IPS-18c (cell line): ENCODE measurements at regions not wholly inside any gene's neighbourhood (a gene's known extent, or its start where the extent isn't known, plus 50 kb on each side); places are given as distances from the start of the nearest gene placed in this dataset.
"Not testable (repeated sequence)": the region's sequence is repeated elsewhere in the genome, so short reads cannot be mapped to it uniquely, and the experiment has no call there.

ENCODE experiments used
- H3K4me3 ChIP-seq: 2 replicates; pipeline ENCODE4 v1.7.0; 2013; ENCODE audit warnings: low read depth, mild to moderate bottlenecking, low read length, moderate library complexity; ENCODE audit not compliant: insufficient read depth
- H3K9me3 ChIP-seq: one replicate; pipeline ENCODE4 v1.6.1; 2013; ENCODE audit warnings: mild to moderate bottlenecking, low read length, moderate library complexity; ENCODE audit not compliant: control insufficient read depth, insufficient read depth

GRCh38 chr20:29408034-29408695 lies 1849.3 kb upstream of the DEFB115 start:
- no peak overlapping the region for H3K4me3 ChIP-seq
- peaks cover 22% of the 10 kb centered on the region for H3K9me3 ChIP-seq

DNA sequence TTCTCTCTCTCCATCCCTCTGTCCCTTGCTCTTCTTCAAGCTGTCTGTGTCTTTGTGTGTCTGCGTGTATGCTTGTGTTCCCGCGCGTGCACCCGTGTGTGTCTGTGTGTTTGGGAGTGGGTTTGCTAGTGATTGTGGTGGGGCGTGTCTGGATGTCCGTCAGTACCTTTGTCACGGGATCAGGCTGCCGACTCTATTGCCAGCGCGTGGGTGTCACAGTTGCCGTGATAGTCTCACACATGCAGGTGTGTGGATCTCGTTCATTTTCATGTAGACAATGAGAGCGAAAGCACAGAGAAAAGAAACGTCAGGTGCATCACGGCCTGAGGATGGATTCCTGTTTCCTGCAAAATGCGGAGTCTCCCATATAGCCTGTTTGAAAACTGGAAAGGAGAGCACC lies 1848.8 kb upstream of the DEFB115 start:
- H3K4me3 ChIP-seq: not testable (repeated sequence)
- H3K9me3 ChIP-seq: peaks cover 22% of the 10 kb centered on the region

GRCh38 chr20:29409160-29409689 lies 1848.2 kb upstream of the DEFB115 start:
- H3K9me3 ChIP-seq: peaks cover 22% of the 10 kb centered on the region
- not testable (repeated sequence) for H3K4me3 ChIP-seq

- Histone ChIP-seq H3K9me3 (peaks cover 21% of the 10 kb centered on the region), H3K4me3 (no peak overlapping the region)
These were observed 1847.3 kb upstream of the DEFB115 start for GRCh38 chr20:29409833-29410805.

GRCh38 chr20:29410806-29411457 lies 1846.5 kb upstream of the DEFB115 start:
- H3K4me3 ChIP-seq: no peak overlapping the region; the same call in 1 of the 2 replicates
- peaks cover 19% of the 10 kb centered on the region for H3K9me3 ChIP-seq

- not testable (repeated sequence) for H3K4me3 ChIP-seq
- peaks cover 21% of the 10 kb centered on the region for H3K9me3 ChIP-seq
These were observed 1846.0 kb upstream of the DEFB115 start for GRCh38 chr20:29411458-29411820.

GRCh38 chr20:29419378-29419777 lies 1838.1 kb upstream of the DEFB115 start:
- peaks cover 7% of the 10 kb centered on the region for H3K9me3 ChIP-seq
- no peak overlapping the region for H3K4me3 ChIP-seq

GRCh38 chr20:29427201-29428060 lies 1830.0 kb upstream of the DEFB115 start:
- Histone ChIP-seq H3K9me3 (peaks cover 2% of the 10 kb centered on the region), H3K4me3 (no peak overlapping the region; the same call in 1 of the 2 replicates)

DNA sequence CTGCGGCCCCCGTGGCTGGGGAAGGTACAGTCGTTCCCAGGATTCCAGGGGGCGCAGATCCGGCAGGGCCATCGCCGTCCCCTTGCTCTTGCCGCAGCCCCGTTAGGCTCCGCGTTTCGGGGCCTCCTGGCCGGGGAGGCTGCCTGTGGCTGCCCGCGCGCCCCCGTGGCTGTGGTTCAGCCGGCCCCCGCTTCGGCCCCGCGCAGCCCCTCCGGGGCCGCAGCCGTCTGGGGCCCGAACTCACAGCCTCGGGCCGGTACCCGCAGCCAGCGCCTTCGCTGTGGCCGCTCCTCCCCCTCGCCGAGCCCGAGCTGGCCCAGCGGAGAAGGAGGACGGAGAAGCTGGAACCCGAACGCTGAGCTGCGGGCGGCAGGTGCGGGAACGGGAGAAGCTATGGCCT lies 1826.9 kb upstream of the DEFB115 start:
- no peak overlapping the region; the same call in 1 of the 2 replicates for H3K4me3 ChIP-seq
- H3K9me3 ChIP-seq: peaks cover 2% of the 10 kb centered on the region

DNA sequence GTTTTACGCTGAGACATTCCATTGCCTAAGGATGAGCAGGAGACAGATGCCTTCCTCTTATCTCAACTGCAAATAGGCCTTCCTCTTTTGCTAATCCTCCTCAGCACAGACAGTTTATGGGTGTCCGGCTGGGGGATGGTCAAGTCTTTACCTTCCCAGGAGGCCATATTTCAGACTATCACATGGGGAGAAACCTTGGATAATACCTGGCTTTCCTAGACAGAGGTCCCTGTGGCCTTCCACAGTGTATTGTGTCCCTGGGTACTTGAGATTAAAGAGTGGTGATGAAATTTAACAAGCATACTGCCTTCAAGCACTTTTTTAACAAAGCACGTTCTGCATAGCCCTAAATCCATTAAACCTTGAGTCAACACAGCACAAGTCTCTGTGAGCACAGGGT lies 1816.7 kb upstream of the DEFB115 start:
- H3K9me3 ChIP-seq, H3K4me3 ChIP-seq: not testable (repeated sequence)

DNA sequence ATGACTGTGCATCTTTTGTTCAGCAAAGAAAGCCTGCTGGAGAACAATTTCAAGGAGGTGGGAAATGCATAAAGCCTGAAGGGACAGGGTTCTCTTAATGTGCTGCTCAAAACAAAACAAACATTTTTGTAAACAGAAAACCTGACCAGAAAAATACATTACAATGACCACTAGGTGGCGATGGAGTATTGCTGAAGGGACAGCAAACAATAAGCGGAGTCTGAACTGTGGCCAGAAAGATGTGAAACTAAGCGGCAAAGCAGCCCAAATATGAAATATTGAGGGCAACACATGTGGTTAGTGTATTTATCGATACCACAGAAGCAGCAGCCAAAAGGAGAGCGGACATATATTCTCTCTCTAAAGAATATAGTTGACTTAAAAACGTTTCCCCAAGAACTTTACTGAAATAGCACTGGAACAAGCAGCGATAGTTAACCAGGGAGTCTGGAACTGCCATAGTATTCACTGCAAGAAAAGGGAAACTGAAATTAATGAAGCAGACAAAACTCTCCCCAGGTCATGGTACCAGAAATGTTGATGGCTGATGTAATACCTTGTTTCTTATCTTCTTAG lies 1814.2 kb upstream of the DEFB115 start:
- H3K4me3 ChIP-seq: not testable (repeated sequence)
- H3K9me3 ChIP-seq: peaks cover 11% of the 10 kb centered on the region

DNA sequence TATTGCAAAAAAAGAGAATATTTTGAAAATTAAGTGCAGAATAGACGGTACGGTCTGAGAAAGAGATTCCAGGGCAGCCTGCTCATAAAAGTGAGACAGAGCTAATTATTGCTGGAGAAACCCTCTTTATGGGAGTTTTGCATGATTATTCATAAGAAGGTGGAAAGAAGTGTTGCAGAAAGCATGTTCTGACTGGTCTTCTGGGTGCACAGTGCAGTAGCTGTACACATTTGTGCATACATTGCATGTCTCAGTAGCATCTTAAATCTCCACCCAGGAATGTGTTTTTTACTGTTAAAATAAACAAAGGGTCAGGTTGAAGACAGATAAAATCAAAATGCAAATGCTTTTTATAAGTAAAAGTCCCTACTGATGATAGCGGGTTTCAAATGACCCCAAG lies 1813.6 kb upstream of the DEFB115 start:
- H3K9me3 ChIP-seq: peaks cover 11% of the 10 kb centered on the region

DNA sequence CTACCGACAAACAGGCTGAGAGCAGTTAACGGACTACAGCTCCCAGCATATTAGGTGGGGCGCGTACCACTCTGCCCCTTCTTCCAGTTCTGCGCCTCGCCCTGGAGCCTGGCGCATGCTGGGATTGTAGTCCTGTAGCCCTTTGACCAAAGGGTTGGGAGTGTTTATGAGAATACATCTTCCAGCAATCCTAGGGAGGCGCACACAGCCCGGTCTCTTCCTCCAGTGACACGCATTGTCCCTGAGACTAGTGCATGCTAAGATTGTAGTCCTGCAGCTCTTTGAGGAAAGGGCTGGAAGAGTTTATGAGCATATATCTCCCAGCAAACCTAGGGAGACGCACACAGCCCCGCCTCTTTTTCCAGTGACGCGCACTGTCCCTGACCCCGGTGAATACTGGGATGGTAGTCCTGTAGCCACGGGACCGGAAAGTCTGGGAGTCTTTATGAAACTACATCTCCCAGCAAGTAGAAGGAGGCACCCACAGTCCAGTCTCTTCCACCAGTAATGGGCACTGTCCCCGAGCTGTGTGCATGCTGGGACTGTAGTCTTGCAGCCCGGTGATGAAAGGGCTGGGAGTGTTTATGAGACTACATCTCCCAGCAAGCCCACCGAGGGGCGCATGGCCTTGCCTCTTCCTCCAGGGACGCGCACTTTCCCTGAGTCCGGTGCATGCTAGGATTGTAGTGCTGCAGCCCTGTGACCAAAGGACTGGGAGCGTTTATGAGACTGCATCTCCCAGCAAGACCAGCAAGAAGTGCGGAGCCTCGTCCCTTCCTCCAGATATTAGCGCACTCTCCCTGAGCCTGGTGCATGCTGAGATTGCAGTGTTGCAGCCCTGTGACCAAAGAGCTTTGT lies 1812.2 kb upstream of the DEFB115 start:
- peaks cover 14% of the 10 kb centered on the region for H3K9me3 ChIP-seq
- H3K4me3 ChIP-seq: not testable (repeated sequence)

More for the DNA sequence above, 1813.6 kb upstream of the DEFB115 start:
- no peak overlapping the region; the same call in 1 of the 2 replicates for H3K4me3 ChIP-seq

DNA sequence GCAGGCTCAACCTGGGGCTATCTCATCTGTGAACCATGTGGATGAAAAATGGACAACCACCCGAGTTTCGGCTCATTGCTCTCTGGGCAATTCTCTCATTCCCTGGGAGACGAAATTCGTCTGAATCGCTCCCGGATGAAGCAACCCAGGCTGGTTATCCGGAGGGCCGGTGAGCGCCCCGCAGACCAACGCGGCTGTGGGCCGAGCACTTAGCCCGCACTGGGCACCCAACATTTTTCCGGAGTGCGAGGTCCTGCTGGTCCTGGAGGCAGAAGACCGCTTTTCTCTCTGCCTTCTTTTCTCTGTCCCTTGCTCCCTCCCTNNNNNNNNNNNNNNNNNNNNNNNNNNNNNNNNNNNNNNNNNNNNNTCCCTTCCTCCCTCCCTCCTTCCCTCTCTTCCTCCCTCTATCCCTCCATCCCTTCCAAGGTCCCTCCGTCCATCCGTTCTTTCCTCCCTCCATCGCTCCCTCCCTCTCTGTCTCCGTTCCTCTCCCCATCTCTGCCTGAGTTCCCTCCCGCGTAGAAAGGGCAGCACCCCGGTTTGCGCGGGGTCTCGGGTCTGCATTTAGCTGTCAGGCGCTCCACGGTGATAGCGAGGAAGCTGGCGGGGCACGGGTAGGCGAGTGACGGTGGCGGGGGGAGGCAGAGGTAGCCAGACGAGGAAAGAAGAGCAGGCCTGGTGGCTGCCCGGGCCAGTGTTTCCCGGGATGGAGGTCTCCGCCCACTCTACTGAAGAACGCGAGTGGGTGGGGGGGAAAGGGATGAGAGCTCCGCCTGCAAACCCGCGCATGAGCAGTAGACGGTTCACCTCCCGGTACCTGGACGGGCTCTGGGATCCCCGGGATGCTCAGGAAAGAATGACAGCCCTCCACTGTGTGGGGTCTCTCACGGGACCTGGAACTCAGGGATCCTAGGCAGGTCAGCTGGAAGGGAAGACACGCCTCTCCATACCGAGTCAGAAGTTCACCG lies 1809.7 kb upstream of the DEFB115 start:
- H3K4me3 ChIP-seq: not testable (repeated sequence)
- H3K9me3 ChIP-seq: peaks cover 14% of the 10 kb centered on the region
